Osteoblast (primary cell): ENCODE measurements at regions not wholly inside any gene's neighbourhood (a gene's known extent, or its start where the extent isn't known, plus 50 kb on each side); places are given as distances from the start of the nearest gene placed in this dataset.

Experiments
- DNase-seq: peaks from one replicate; pipeline ENCODE4 v3.0.0; 2011; ENCODE audit warnings: low spot score, mixed read lengths; ENCODE audit not compliant: insufficient read length; ENCODE audit errors: missing footprints
- H2AFZ ChIP-seq: 2 replicates; pipeline ENCODE4 v1.6.0; 2011; ENCODE audit warnings: mild to moderate bottlenecking, low read length
- H3K27ac ChIP-seq: 2 replicates; pipeline ENCODE4 v1.5.1; 2011; ENCODE audit warnings: mild to moderate bottlenecking, low read depth, low read length, moderate library complexity
- H3K27me3 ChIP-seq: 2 replicates; pipeline ENCODE4 v1.6.0; 2012; ENCODE audit warnings: mild to moderate bottlenecking, control low read depth, inconsistent platforms, low read length, moderate library complexity; ENCODE audit not compliant: insufficient read depth
- H3K36me3 ChIP-seq: 2 replicates; pipeline ENCODE4 v1.5.1; 2011; ENCODE audit warnings: mild to moderate bottlenecking, low read length, control low read depth, moderate library complexity; ENCODE audit not compliant: insufficient read depth
- H3K4me1 ChIP-seq: 2 replicates; pipeline ENCODE4 v1.5.1; 2011; ENCODE audit warnings: mild to moderate bottlenecking, low read length, control low read depth, moderate library complexity; ENCODE audit not compliant: insufficient read depth
- H3K4me2 ChIP-seq: 2 replicates; pipeline ENCODE4 v1.6.0; 2011; ENCODE audit warnings: mild to moderate bottlenecking, low read length; ENCODE audit not compliant: insufficient read depth
- H3K4me3 ChIP-seq: fragments of 200-600 bp; sonication (generic); 3 replicates; pipeline ENCODE4 v1.5.1; 2012; ENCODE audit warnings: mild to moderate bottlenecking, low read length, inconsistent platforms; ENCODE audit not compliant: insufficient read depth
- H3K79me2 ChIP-seq: 2 replicates; pipeline ENCODE4 v1.6.0; 2012; ENCODE audit warnings: mild to moderate bottlenecking, low read length, control low read depth, inconsistent platforms; ENCODE audit not compliant: insufficient read depth
- H3K9me3 ChIP-seq: 2 replicates; pipeline ENCODE4 v1.5.1; 2011; ENCODE audit warnings: low read depth, low read length, control low read depth
- H4K20me1 ChIP-seq: 2 replicates; pipeline ENCODE4 v1.6.0; 2012; ENCODE audit warnings: mild to moderate bottlenecking, low read length, control low read depth; ENCODE audit not compliant: insufficient read depth
- TF ChIP-seq, protein P1 (sequence below): IDR thresholded peaks from 2 replicates; pipeline ENCODE4 v1.5.1; 2011; ENCODE audit warnings: mild to moderate bottlenecking, low read depth, low read length, moderate library complexity; ENCODE audit errors: extremely low read depth

DNA sequence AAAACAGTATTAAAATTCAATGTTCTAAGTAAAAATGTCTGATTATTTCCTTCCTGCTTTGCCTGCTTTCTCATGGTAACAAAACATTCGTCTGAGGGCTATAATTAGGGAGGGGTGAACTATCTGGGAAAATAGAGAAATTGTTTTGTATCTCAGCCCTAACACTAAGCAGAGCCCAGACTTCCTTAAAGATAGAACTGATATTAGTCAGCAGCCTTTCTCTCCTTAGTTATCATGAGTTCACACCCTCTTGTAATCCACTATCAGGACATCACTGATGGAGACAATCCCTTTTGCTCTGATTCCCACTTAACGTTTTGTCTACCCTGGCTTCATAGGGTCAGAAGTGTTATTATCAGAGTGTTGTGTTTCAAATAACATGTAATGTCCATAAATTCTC, 701.1 kb upstream of the ZEB2 start:
- TF ChIP-seq, protein P1, sequence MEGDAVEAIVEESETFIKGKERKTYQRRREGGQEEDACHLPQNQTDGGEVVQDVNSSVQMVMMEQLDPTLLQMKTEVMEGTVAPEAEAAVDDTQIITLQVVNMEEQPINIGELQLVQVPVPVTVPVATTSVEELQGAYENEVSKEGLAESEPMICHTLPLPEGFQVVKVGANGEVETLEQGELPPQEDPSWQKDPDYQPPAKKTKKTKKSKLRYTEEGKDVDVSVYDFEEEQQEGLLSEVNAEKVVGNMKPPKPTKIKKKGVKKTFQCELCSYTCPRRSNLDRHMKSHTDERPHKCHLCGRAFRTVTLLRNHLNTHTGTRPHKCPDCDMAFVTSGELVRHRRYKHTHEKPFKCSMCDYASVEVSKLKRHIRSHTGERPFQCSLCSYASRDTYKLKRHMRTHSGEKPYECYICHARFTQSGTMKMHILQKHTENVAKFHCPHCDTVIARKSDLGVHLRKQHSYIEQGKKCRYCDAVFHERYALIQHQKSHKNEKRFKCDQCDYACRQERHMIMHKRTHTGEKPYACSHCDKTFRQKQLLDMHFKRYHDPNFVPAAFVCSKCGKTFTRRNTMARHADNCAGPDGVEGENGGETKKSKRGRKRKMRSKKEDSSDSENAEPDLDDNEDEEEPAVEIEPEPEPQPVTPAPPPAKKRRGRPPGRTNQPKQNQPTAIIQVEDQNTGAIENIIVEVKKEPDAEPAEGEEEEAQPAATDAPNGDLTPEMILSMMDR: no peak
- Histone ChIP-seq H3K9me3 (no peaks in the 10 kb centered on the region), H3K4me3 (no peak overlapping the region), H3K36me3 (no peaks in the 10 kb centered on the region), H3K4me1 (no peaks in the 10 kb centered on the region), H3K79me2 (no peaks in the 10 kb centered on the region), H2AFZ (no peak overlapping the region), H3K4me2 (no peak overlapping the region), H4K20me1 (no peaks in the 10 kb centered on the region), H3K27ac (no peak overlapping the region), H3K27me3 (no peaks in the 10 kb centered on the region)
- DNase-seq: no peak

DNA sequence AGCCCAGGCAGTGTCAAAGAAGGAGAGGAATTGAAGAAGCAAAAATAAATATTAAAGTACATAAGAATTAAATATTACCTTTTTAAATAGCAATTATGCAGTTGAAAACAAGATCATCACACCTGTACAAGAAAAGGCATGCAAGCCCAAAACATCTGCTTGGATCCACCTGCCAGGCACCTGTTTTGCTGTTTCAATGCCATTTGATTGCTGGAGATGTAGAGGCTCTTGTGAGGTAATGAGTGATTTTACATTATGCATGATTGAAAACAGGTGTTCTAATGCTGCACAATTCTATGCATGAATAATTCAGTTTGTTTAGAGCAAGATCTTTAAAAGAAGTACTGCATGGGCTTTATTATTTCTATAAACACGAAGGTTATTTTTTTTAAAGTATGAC, 700.6 kb upstream of the ZEB2 start:
- no peaks in the 10 kb centered on the region for H3K9me3 ChIP-seq
- TF ChIP-seq, protein P1: no peak

DNA sequence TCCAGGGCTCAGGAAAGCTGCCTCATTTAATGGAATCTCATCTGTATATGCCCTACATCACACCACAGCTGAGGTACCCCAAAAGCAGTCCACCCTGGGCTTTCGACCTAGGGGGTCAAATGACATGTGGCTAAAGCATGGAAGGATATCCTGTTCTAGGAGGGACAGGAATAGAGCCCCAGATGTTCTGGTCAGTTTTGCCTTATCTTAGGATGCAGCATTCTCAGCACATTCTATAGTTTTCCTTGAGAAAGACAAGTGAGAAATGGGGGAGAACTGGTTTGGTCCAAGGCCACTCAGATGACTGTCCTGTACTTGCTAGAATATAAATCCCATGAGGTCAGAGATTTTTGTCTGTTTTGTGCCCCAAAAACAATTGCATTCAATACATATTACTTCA, 688.0 kb upstream of the ZEB2 start:
- Histone ChIP-seq H3K4me3 (no peak overlapping the region), H3K4me2 (no peak overlapping the region), H3K27ac (no peak overlapping the region), H3K79me2 (no peaks in the 10 kb centered on the region), H3K9me3 (no peaks in the 10 kb centered on the region), H2AFZ (no peak overlapping the region), H3K36me3 (no peaks in the 10 kb centered on the region), H3K4me1 (no peaks in the 10 kb centered on the region), H4K20me1 (no peaks in the 10 kb centered on the region), H3K27me3 (no peaks in the 10 kb centered on the region)
- TF ChIP-seq, protein P1: no peak
- DNase-seq: no peak

More for the DNA sequence above, 700.6 kb upstream of the ZEB2 start:
- H3K79me2 ChIP-seq: no peaks in the 10 kb centered on the region
- H3K4me1 ChIP-seq: no peaks in the 10 kb centered on the region
- H3K4me2 ChIP-seq: no peak overlapping the region
- no peaks in the 10 kb centered on the region for H3K27me3 ChIP-seq
- H2AFZ ChIP-seq: no peak overlapping the region
- no peak overlapping the region for H3K27ac ChIP-seq
- H3K4me3 ChIP-seq: no peak overlapping the region
- no peaks in the 10 kb centered on the region for H3K36me3 ChIP-seq
- no peak for DNase-seq
- H4K20me1 ChIP-seq: no peaks in the 10 kb centered on the region

DNA sequence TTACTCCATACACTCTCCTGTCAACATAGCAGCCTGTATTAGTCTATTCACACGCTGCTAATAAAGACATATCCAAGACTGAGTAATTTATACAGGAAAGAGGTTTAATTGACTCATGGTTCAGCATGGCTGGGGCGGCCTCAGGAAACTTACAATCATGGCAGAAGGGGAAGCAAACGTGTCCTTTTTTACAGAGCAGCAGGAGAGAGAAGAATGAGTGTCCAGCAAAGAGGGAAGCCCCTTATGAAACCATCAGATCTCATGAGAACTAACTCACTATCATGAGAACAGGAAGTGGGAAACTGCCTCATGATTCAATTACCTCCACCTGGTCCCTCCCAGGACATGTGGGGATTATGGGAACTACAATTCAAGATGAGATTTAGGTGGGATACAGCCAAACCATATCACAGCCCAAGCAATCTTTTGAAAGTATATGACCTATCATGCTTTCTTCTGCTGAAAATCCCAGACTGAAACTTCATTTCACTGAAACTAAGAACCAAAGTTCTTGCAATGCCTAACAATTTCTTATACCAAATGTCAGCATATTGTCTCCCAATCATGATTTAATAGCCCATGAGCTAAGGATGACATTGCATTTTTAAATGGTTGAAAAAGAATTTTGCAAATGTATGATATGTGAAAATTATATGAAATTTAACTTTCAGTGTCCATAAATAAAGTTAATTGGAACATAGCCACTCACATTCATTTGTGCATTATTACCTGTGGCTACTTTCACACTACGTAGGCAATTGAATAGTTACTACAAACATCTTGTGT, 686.8 kb upstream of the ZEB2 start:
- no peaks in the 10 kb centered on the region for H3K36me3 ChIP-seq
- H3K4me3 ChIP-seq: no peak overlapping the region
- no peaks in the 10 kb centered on the region for H3K27me3 ChIP-seq
- H3K79me2 ChIP-seq: no peaks in the 10 kb centered on the region
- no peak overlapping the region for H3K4me2 ChIP-seq
- DNase-seq: no peak
- TF ChIP-seq, protein P1: no peak
- no peaks in the 10 kb centered on the region for H4K20me1 ChIP-seq
- no peaks in the 10 kb centered on the region for H3K4me1 ChIP-seq
- H3K9me3 ChIP-seq: no peaks in the 10 kb centered on the region
- H2AFZ ChIP-seq: no peak overlapping the region
- no peak overlapping the region for H3K27ac ChIP-seq
